ENCODE measurements at regions not wholly inside any gene's neighbourhood (a gene's known extent, or its start where the extent isn't known, plus 50 kb on each side); places are given as distances from the start of the nearest gene placed in this dataset.

DNA sequence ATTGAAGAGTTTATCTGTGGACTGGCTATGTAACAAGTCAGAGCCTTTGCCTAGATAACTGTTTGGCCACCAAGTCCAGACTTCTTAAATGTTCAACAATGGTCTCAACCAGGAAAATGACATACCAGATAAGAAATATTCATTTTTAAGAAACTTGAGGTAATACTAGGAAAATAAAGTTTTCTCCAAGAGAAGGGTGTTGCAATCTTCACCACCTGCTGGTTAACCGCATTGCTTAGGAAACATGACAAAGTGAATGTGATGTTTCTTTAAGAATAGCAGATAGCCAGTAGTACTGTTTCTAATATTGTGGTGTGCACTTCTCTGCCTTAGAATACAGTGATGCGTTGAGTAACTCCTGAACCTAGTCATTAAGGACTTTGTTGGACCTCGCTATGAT is 321.5 kb upstream of the CADM2 start:
- no peak for TF ChIP-seq POLR2A (IDR thresholded peaks at IDR 0.05)
- TF ChIP-seq, protein P1, sequence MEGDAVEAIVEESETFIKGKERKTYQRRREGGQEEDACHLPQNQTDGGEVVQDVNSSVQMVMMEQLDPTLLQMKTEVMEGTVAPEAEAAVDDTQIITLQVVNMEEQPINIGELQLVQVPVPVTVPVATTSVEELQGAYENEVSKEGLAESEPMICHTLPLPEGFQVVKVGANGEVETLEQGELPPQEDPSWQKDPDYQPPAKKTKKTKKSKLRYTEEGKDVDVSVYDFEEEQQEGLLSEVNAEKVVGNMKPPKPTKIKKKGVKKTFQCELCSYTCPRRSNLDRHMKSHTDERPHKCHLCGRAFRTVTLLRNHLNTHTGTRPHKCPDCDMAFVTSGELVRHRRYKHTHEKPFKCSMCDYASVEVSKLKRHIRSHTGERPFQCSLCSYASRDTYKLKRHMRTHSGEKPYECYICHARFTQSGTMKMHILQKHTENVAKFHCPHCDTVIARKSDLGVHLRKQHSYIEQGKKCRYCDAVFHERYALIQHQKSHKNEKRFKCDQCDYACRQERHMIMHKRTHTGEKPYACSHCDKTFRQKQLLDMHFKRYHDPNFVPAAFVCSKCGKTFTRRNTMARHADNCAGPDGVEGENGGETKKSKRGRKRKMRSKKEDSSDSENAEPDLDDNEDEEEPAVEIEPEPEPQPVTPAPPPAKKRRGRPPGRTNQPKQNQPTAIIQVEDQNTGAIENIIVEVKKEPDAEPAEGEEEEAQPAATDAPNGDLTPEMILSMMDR (IDR thresholded peaks at IDR 0.05), result no peak
